NCI-H1436 treated with DMSO at 0.1 percent for 48 hours (cell line): ENCODE measurements at regions not wholly inside any gene's neighbourhood (a gene's known extent, or its start where the extent isn't known, plus 50 kb on each side); places are given as distances from the start of the nearest gene placed in this dataset.

Experiments
- DNase-seq: peaks from one replicate; lab custom pipeline; 2025; lab: John Stamatoyannopoulos, UW

- DNase-seq = no peak
Observed at GRCh38 chr3:140816372-140817195, 125.1 kb upstream of the SLC25A36 start.

- no peak for DNase-seq
Observed at GRCh38 chr3:140821493-140821892, 120.1 kb upstream of the SLC25A36 start.

GRCh38 chr3:140822401-140823047 lies 119.1 kb upstream of the SLC25A36 start:
- DNase-seq = no peak

- DNase-seq = no peak
Observed at GRCh38 chr3:140823106-140823505, 118.5 kb upstream of the SLC25A36 start.

GRCh38 chr3:140827894-140828293 lies 113.7 kb upstream of the SLC25A36 start:
- DNase-seq = no peak

- DNase-seq = no peak
Observed at GRCh38 chr3:140828585-140828984, 113.1 kb upstream of the SLC25A36 start.

GRCh38 chr3:140829796-140830195 lies 111.8 kb upstream of the SLC25A36 start:
- DNase-seq = no peak

- DNase-seq = no peak
Observed at GRCh38 chr3:140830391-140830790, 111.2 kb upstream of the SLC25A36 start.

GRCh38 chr3:140832883-140833282 lies 108.8 kb upstream of the SLC25A36 start:
- no peak for DNase-seq

GRCh38 chr3:140834266-140835037 lies 107.2 kb upstream of the SLC25A36 start:
- no peak for DNase-seq

GRCh38 chr3:140842984-140843649 lies 98.5 kb upstream of the SLC25A36 start:
- DNase-seq = no peak

- DNase-seq = no peak
Observed at GRCh38 chr3:140843656-140844055, 98.0 kb upstream of the SLC25A36 start.

GRCh38 chr3:140844072-140844471 lies 97.6 kb upstream of the SLC25A36 start:
- no peak for DNase-seq

GRCh38 chr3:140845882-140846281 lies 95.8 kb upstream of the SLC25A36 start:
- DNase-seq = no peak

GRCh38 chr3:140848666-140849065 lies 93.0 kb upstream of the SLC25A36 start:
- no peak for DNase-seq

GRCh38 chr3:140850210-140850955 lies 91.3 kb upstream of the SLC25A36 start:
- no peak for DNase-seq

GRCh38 chr3:140854961-140855360 lies 86.7 kb upstream of the SLC25A36 start:
- DNase-seq = no peak

GRCh38 chr3:140856905-140857304 lies 84.7 kb upstream of the SLC25A36 start:
- no peak for DNase-seq

- DNase-seq = no peak
Observed at GRCh38 chr3:140857993-140858392, 83.6 kb upstream of the SLC25A36 start.

GRCh38 chr3:140859592-140860336 lies 81.9 kb upstream of the SLC25A36 start:
- peak; percentile 25 for DNase-seq

- DNase-seq = no peak
Observed at GRCh38 chr3:140863580-140864009, 78.0 kb upstream of the SLC25A36 start.
